Trophoblast cell (in vitro differentiated cells and primary cell): ENCODE measurements at regions not wholly inside any gene's neighbourhood (a gene's known extent, or its start where the extent isn't known, plus 50 kb on each side); places are given as distances from the start of the nearest gene placed in this dataset.

Experiments used
- DNase-seq, 2 donors: peaks; one replicate each; pipeline ENCODE4 v3.0.0-alpha.2; 2016
- H2AFZ ChIP-seq: 2 replicates; pipeline ENCODE4 v1.6.1; 2013; ENCODE audit warnings: low read length, moderate library complexity, mild to moderate bottlenecking; ENCODE audit not compliant: insufficient read depth, poor library complexity
- H2AK5ac ChIP-seq: 2 replicates; pipeline ENCODE4 v1.6.1; 2013; ENCODE audit warnings: mild to moderate bottlenecking, low read length
- H2BK120ac ChIP-seq: 2 replicates; pipeline ENCODE4 v1.6.1; 2013; ENCODE audit warnings: low read length, mild to moderate bottlenecking, moderate library complexity; ENCODE audit not compliant: insufficient read depth, poor library complexity
- H2BK12ac ChIP-seq: 2 replicates; pipeline ENCODE4 v1.6.1; 2013; ENCODE audit warnings: mild to moderate bottlenecking, low read length, moderate library complexity
- H2BK5ac ChIP-seq: 2 replicates; pipeline ENCODE4 v1.6.1; 2013; ENCODE audit warnings: low read length, low read depth, moderate library complexity, mild to moderate bottlenecking; ENCODE audit not compliant: poor library complexity
- H3K14ac ChIP-seq: 2 replicates; pipeline ENCODE4 v1.6.1; 2013; ENCODE audit warnings: mild to moderate bottlenecking, low read length
- H3K18ac ChIP-seq: 2 replicates; pipeline ENCODE4 v1.6.1; 2013; ENCODE audit warnings: mild to moderate bottlenecking, low read length
- H3K23ac ChIP-seq: 2 replicates; pipeline ENCODE4 v1.6.1; 2013; ENCODE audit warnings: low read length
- H3K27ac ChIP-seq: 2 replicates; pipeline ENCODE4 v1.5.1; 2013; ENCODE audit warnings: low read depth, mild to moderate bottlenecking, inconsistent platforms, low read length, moderate library complexity
- H3K27me3 ChIP-seq: 2 replicates; pipeline ENCODE4 v1.6.1; 2013; ENCODE audit warnings: inconsistent platforms, mild to moderate bottlenecking, low read length, moderate library complexity; ENCODE audit not compliant: insufficient read depth
- H3K36me3 ChIP-seq, 2 experiments: 1 replicate in 1 of 2; 2 replicates in 1 of 2; pipeline ENCODE4 v1.6.1; 2013; ENCODE audit warnings: low read length in 2 of 2, mild to moderate bottlenecking in 2 of 2, moderate library complexity in 1 of 2; ENCODE audit not compliant: insufficient read depth in 2 of 2, control insufficient read depth in 1 of 2
- H3K4ac ChIP-seq: 2 replicates; pipeline ENCODE4 v1.6.1; 2013; ENCODE audit warnings: low read depth, mild to moderate bottlenecking, low read length, moderate library complexity
- H3K4me1 ChIP-seq, 2 experiments: 1 replicate in 1 of 2; 2 replicates in 1 of 2; pipeline ENCODE4 v1.6.1; 2013; ENCODE audit warnings: low read length in 2 of 2, mild to moderate bottlenecking in 2 of 2, moderate library complexity in 1 of 2; ENCODE audit not compliant: insufficient read depth in 2 of 2, control insufficient read depth in 1 of 2
- H3K4me2 ChIP-seq: 2 replicates; pipeline ENCODE4 v1.6.1; 2013; ENCODE audit warnings: inconsistent platforms, mild to moderate bottlenecking, low read length, moderate library complexity
- H3K4me3 ChIP-seq: 2 replicates; pipeline ENCODE4 v1.5.1; 2013; ENCODE audit warnings: mild to moderate bottlenecking, low read depth, low read length, inconsistent platforms
- H3K79me1 ChIP-seq: one replicate; pipeline ENCODE4 v1.6.1; 2013; ENCODE audit warnings: low read length
- H3K79me2 ChIP-seq: 2 replicates; pipeline ENCODE4 v1.6.1; 2013; ENCODE audit warnings: low read length, mild to moderate bottlenecking; ENCODE audit not compliant: control insufficient read depth, insufficient read depth, poor library complexity
- H3K9ac ChIP-seq: 2 replicates; pipeline ENCODE4 v1.6.1; 2013; ENCODE audit warnings: mild to moderate bottlenecking, low read length
- H3K9me3 ChIP-seq: 2 replicates; pipeline ENCODE4 v1.6.1; 2013; ENCODE audit warnings: low read depth, mild to moderate bottlenecking, control low read depth, inconsistent platforms, low read length; ENCODE audit not compliant: insufficient read depth
- H4K12ac ChIP-seq: 2 replicates; pipeline ENCODE4 v1.6.1; 2013; ENCODE audit warnings: low read depth, mild to moderate bottlenecking, low read length, moderate library complexity
- H4K8ac ChIP-seq: 2 replicates; pipeline ENCODE4 v1.6.1; 2013; ENCODE audit warnings: low read depth, mild to moderate bottlenecking, low read length, moderate library complexity
- H4K91ac ChIP-seq: one replicate; pipeline ENCODE4 v1.6.1; 2013; ENCODE audit warnings: low read depth, mild to moderate bottlenecking, low read length, moderate library complexity
- WGBS: extraction: QIAGEN DNeasy Blood & Tissue Kit; methylation state at CpG from one replicate; pipeline ENCODE4 v1.1.7; 2013; ENCODE audit warnings: missing lambda C conversion rate; ENCODE audit not compliant: insufficient read length, insufficient coverage; ENCODE audit errors: extremely low coverage; 5-methylcytosine and 5-hydroxymethylcytosine counted together

DNA sequence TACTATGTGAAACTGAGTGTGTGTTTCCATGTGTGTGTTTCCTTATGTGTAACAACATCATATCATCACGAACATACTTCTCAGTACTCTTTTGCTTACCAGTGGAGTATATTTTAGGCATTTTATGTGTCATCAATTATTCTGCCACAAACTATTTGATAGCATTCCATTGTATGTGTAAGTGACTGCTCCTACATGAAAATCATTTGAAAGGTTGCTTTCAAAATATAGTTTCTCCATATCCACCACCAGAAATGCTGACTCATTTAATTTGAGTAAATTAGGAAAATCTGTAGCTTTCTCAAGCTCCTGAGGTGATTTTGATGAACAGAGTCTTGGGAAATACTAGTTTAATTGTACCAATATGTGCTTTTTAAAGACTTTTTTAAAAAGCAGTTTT is 376.2 kb downstream of the PCDH18 start:
- no peak overlapping the region for H3K9ac ChIP-seq
- H2AFZ ChIP-seq, result no peak overlapping the region
- H3K36me3 ChIP-seq, result no peaks in the 10 kb centered on the region
- no peak overlapping the region for H3K27ac ChIP-seq
- no peaks in the 10 kb centered on the region for H3K4me1 ChIP-seq
- no peak overlapping the region for H4K8ac ChIP-seq
- H3K14ac ChIP-seq, result no peak overlapping the region
- H2BK120ac ChIP-seq, result no peak overlapping the region
- H3K27me3 ChIP-seq, result no peaks in the 10 kb centered on the region
- no peak overlapping the region for H2BK12ac ChIP-seq
- no peak overlapping the region for H2BK5ac ChIP-seq
- WGBS, result no CpG with 5 or more reads among the region's 1 CpG
- no peaks in the 10 kb centered on the region for H3K79me2 ChIP-seq
- H3K23ac ChIP-seq, result no peak overlapping the region
- DNase-seq, result no peak
- no peaks in the 10 kb centered on the region for H3K9me3 ChIP-seq
- H4K91ac ChIP-seq, result no peak overlapping the region
- no peaks in the 10 kb centered on the region for H3K79me1 ChIP-seq
- H3K4ac ChIP-seq, result no peak overlapping the region
- H3K4me2 ChIP-seq, result no peak overlapping the region
- no peak overlapping the region for H3K4me3 ChIP-seq
- no peak overlapping the region for H4K12ac ChIP-seq
- H3K18ac ChIP-seq, result no peak overlapping the region
- no peak overlapping the region for H2AK5ac ChIP-seq

DNA sequence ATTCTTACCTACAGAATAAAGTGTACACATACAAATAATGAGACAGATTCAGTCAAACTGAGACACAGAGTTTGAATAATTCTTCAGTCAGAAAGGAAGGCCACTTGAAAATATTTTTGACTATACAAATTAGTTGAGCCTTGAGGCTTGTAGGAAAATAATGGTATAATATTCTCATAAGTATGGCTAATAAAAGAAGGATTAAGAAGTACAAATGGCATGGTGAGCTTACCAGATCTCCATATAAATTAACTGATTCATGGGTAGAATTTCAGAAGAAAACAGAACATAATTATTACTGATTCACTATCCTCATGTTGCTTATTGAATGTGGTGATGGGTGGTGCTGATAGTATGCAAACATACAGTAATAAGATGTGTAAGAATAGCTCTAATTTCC is 401.1 kb downstream of the PCDH18 start:
- H3K4ac ChIP-seq, result no peak overlapping the region
- no peak overlapping the region for H4K12ac ChIP-seq
- no peak overlapping the region for H3K14ac ChIP-seq
- no peaks in the 10 kb centered on the region for H3K36me3 ChIP-seq
- no peaks in the 10 kb centered on the region for H3K27me3 ChIP-seq
- no peaks in the 10 kb centered on the region for H3K9me3 ChIP-seq
- H4K91ac ChIP-seq, result no peak overlapping the region
- H3K4me1 ChIP-seq, result no peaks in the 10 kb centered on the region
- H4K8ac ChIP-seq, result no peak overlapping the region
- H3K79me1 ChIP-seq, result no peaks in the 10 kb centered on the region
- no peak overlapping the region for H2AFZ ChIP-seq
- no peak for DNase-seq
- H3K4me2 ChIP-seq, result no peak overlapping the region
- no peak overlapping the region for H2BK5ac ChIP-seq
- no peak overlapping the region for H3K4me3 ChIP-seq
- no peak overlapping the region for H3K18ac ChIP-seq
- H2BK120ac ChIP-seq, result no peak overlapping the region
- H2AK5ac ChIP-seq, result no peak overlapping the region
- H3K79me2 ChIP-seq, result no peaks in the 10 kb centered on the region
- H3K9ac ChIP-seq, result no peak overlapping the region
- H3K27ac ChIP-seq, result no peak overlapping the region
- H2BK12ac ChIP-seq, result no peak overlapping the region
- no peak overlapping the region for H3K23ac ChIP-seq

DNA sequence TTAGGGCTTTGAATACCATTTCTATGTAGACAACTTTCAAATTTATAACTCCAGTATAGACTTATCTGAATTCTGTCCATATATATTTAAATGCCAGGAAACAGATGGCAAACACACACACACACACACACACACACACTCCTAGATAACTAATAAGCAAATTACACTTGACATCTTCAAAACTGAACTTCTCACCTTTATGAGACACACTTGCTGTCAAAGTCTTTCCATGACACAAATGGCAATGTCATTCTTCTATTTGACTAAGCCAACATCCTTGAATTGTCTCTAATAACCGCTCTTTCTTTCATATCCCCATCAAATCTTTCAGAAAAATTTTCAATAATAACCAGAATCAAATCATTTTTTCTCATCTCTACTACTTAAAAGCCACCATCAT is 402.4 kb downstream of the PCDH18 start:
- Histone ChIP-seq H4K8ac (no peak overlapping the region), H3K9me3 (no peaks in the 10 kb centered on the region), H2BK12ac (no peak overlapping the region), H3K4me1 (no peaks in the 10 kb centered on the region), H3K4ac (no peak overlapping the region), H4K91ac (no peak overlapping the region), H3K79me1 (no peaks in the 10 kb centered on the region), H2BK120ac (no peak overlapping the region), H3K27me3 (no peaks in the 10 kb centered on the region), H3K79me2 (no peaks in the 10 kb centered on the region), H3K14ac (no peak overlapping the region), H3K4me3 (no peak overlapping the region), H3K23ac (no peak overlapping the region), H3K9ac (no peak overlapping the region), H3K27ac (no peak overlapping the region), H4K12ac (no peak overlapping the region), H3K4me2 (no peak overlapping the region), H3K36me3 (no peaks in the 10 kb centered on the region), H2BK5ac (no peak overlapping the region), H3K18ac (no peak overlapping the region), H2AFZ (no peak overlapping the region), H2AK5ac (no peak overlapping the region)
- 100% methylated on average over 1 of the region's 1 CpG for WGBS
- DNase-seq, result no peak

DNA sequence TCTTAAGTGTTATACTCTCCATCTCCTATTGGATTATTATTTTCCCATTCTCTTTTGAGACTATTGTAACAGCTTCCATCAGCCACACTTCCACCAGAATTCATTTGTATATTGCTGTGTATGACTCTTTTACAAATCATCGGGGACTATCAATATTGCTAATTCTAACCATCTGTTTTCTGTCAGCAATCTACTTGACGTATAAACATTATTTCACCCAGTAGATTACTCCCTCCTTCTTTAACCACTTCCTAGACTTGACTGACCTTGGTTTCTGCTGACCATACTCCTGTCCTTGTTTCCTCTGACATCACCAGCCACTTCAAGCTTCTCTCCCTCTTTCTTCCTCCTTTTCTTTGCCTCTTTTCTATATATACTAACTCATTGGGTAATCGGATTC is 402.9 kb downstream of the PCDH18 start:
- Histone ChIP-seq H2BK5ac (no peak overlapping the region), H3K27me3 (no peaks in the 10 kb centered on the region), H3K4ac (no peak overlapping the region), H2BK120ac (no peak overlapping the region), H2BK12ac (no peak overlapping the region), H2AK5ac (no peak overlapping the region), H4K8ac (no peak overlapping the region), H3K36me3 (no peaks in the 10 kb centered on the region), H4K12ac (no peak overlapping the region), H3K27ac (no peak overlapping the region), H3K18ac (no peak overlapping the region), H3K9ac (no peak overlapping the region), H3K4me1 (no peaks in the 10 kb centered on the region), H3K23ac (no peak overlapping the region), H2AFZ (no peak overlapping the region), H3K4me3 (no peak overlapping the region), H3K4me2 (no peak overlapping the region), H3K14ac (no peak overlapping the region), H3K79me2 (no peaks in the 10 kb centered on the region), H3K9me3 (no peaks in the 10 kb centered on the region), H4K91ac (no peak overlapping the region), H3K79me1 (no peaks in the 10 kb centered on the region)
- no CpG with 5 or more reads among the region's 3 CpGs for WGBS
- no peak for DNase-seq

DNA sequence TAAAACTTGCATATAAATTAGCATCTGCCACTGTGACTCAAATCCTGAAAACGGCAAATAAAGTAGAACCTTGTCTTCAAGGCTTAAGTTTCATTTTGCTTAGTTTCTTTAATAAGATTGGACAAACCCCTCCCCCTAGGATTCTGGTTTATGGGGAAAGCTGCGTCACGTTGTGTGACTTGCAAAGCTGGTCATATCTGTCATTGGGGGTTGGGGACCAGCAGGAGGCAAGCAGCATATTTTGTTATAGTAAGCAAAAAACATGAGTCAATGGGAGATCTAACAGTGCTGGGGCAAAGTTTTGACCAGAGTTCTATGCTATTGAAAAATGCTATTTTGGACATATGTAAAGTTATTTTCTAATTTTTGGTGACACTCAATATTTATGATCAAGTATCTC is 407.3 kb downstream of the PCDH18 start:
- WGBS, result no CpG with 5 or more reads among the region's 3 CpGs
- Histone ChIP-seq H3K18ac (no peak overlapping the region), H3K27ac (no peak overlapping the region)

More for the DNA sequence above, 407.3 kb downstream of the PCDH18 start:
- Histone ChIP-seq H3K36me3 (no peaks in the 10 kb centered on the region), H3K4me1 (no peaks in the 10 kb centered on the region), H2AK5ac (no peak overlapping the region), H2BK12ac (no peak overlapping the region), H3K9me3 (no peaks in the 10 kb centered on the region), H3K14ac (no peak overlapping the region), H3K9ac (no peak overlapping the region), H2BK5ac (no peak overlapping the region), H3K27me3 (no peaks in the 10 kb centered on the region), H4K8ac (no peak overlapping the region), H2AFZ (no peak overlapping the region), H3K79me1 (no peaks in the 10 kb centered on the region), H3K4me2 (no peak overlapping the region), H3K79me2 (no peaks in the 10 kb centered on the region), H4K12ac (no peak overlapping the region), H3K23ac (no peak overlapping the region), H3K4me3 (no peak overlapping the region), H2BK120ac (no peak overlapping the region), H3K4ac (no peak overlapping the region), H4K91ac (no peak overlapping the region)
- DNase-seq, result peak in 1 of 2 donors; percentile 11
